PFSK-1 (cell line): ENCODE measurements at regions not wholly inside any gene's neighbourhood (a gene's known extent, or its start where the extent isn't known, plus 50 kb on each side); places are given as distances from the start of the nearest gene placed in this dataset.

Experiments used
- POLR2AphosphoS5 ChIP-seq: IDR thresholded peaks from 2 replicates; pipeline ENCODE4 v1.6.1; 2012; ENCODE audit warnings: low read depth, mild to moderate bottlenecking, control low read depth, low read length, moderate library complexity
- REST ChIP-seq, 2 experiments: IDR thresholded peaks; 2 replicates each; pipeline versions ENCODE4 v1.6.1 to v1.8.0; 2011 to 2012; ENCODE audit warnings: low read depth in 2 of 2, low read length in 2 of 2, control low read depth in 1 of 2, inconsistent platforms in 1 of 2, mild to moderate bottlenecking in 1 of 2, moderate library complexity in 1 of 2; ENCODE audit not compliant: insufficient read depth in 1 of 2
- TAF1 ChIP-seq: IDR thresholded peaks from 2 replicates; pipeline ENCODE4 v1.6.1; 2012; ENCODE audit warnings: low read length, control low read depth, borderline replicate concordance; ENCODE audit not compliant: insufficient read depth

- TF ChIP-seq TAF1 (no peak), POLR2AphosphoS5 (no peak), REST (IDR thresholded peaks at IDR 0.05; ENCODE audit: insufficient read depth in 1 of 2, low read depth in 2 of 2, low read length in 2 of 2) (no peak)
Measured at GRCh38 chr22:48389916-48390315, 1437.8 kb downstream of the BRD1 start.
